ENCODE measurements at regions not wholly inside any gene's neighbourhood (a gene's known extent, or its start where the extent isn't known, plus 50 kb on each side); places are given as distances from the start of the nearest gene placed in this dataset.
"Not testable (repeated sequence)": the region's sequence is repeated elsewhere in the genome, so short reads cannot be mapped to it uniquely, and the experiment has no call there.

DNA sequence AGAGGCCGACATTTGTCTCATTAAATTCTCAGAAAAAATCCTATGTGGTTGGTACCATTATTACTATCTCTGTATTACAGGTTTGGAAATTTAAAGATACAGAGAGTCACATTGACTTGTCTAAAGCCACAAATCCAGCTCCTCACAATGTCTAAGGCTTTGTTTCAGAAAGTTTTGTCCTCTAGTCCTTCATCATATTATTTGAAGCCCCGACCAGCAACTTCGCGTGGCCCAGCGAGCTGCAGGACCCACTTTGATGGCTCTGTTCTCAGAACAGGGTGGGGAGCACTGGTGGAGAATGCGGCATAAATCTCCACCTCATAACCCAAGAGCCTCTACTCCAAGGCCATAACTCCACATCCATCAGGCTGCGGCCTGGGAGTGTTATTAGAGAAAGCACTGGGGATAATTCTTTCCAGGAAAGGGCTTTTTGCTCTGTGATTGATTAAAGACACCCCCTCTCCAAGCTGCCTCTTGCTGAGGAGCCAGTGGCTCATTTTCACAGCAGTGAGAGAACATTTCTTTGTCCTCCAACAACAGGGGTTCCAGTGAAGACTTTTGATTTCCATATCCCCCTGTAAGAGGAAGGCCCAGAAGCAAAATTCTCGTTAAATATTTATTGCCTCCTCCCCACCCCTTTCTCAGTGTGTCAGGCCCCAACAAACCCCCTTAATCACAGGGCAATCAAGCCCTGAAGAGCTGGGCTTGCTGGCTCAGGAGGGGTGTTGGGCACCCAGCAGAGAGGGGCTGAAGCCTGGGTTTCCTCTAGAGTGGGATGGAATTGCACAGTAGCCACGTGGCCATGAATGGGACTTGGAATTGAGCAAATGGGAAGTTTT, 113.7 kb upstream of the CDH11 start:
- DNase-seq (ENCODE audit: low spot score) (no peak), FAIRE-seq (no peak)

DNA sequence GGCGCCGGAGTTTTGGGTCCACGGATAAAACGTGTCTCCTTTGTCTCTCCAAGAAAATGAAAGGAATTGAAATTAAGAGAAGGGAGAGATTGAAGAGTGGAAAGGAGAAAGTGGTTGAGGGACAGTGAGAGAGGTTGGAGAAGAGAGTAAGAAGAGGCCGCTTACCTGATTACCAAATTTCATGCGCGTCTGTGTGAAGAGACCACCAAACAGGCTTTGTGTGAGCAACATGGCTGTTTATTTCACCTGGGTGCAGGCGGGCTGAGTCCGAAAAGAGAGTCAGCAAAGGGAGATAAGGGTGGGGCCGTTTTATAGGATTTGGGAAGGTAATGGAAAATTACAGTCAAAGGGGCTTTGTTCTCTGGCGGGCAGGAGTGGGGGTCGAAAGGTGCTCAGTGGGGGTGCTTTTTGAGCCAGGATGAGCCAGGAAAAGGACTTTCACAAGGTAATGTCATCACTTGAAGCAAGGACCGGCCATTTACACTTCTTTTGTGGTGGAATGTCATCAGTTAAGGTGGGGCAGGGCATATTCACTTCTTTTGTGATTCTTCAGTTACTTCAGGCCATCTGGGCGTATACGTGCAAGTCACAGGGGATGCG, 113.0 kb upstream of the CDH11 start:
- DNase-seq (ENCODE audit: low spot score); FAIRE-seq: not testable (repeated sequence)

GRCh38 chr16:65229191-65229662, 107.4 kb upstream of the CDH11 start:
- FAIRE-seq (no peak), DNase-seq (ENCODE audit: low spot score) (no peak)

- DNase-seq (ENCODE audit: low spot score) (no peak), FAIRE-seq (no peak)
These were observed 105.4 kb upstream of the CDH11 start for GRCh38 chr16:65227150-65227835.

- no peak for DNase-seq (ENCODE audit: low spot score)
- no peak for FAIRE-seq
These were observed 104.2 kb upstream of the CDH11 start for GRCh38 chr16:65226077-65226476.

- no peak for FAIRE-seq
- DNase-seq (ENCODE audit: low spot score): no peak
These were observed 103.6 kb upstream of the CDH11 start for GRCh38 chr16:65225488-65225887.

DNA sequence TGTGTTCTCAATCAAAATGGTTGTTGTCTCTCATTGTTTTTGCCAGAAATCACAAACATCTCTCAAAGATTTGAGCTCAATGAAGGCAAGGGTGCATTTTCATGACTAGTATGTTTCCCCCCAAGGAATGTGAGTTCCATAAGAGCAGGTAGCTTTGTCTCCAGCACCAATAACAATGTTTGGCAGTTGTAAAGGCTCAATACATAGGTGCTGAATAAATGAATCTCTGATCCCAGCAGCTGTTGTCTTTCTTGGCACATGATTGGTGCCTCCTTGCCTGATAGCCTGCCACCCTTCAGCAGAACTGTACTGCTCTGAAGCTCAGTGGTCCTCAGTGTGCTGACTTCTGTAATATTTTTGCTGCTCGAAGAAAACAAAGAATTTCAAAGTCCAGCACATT, 103.1 kb upstream of the CDH11 start:
- no peak for DNase-seq (ENCODE audit: low spot score)
- FAIRE-seq: no peak

DNA sequence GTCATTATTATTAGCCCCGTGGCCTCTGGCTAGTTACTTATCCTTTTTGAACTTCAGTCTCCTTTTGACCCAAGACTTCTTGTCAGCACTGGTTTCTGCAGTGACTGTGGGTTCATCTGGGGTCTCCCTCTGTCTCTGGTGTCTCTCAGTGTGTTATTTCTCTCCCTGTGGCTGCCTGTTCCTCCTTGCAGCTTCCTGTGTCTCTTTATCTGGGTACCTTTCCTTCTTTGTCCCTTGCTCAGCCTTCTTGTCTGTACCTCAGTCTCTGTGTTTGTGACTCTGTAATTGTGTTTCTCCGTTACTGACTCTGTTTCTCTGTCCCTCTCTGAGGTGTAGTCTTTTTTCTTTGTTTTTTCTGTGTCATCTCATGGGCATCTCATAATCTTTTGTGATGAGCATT, 102.6 kb upstream of the CDH11 start:
- no peak for FAIRE-seq

DNA sequence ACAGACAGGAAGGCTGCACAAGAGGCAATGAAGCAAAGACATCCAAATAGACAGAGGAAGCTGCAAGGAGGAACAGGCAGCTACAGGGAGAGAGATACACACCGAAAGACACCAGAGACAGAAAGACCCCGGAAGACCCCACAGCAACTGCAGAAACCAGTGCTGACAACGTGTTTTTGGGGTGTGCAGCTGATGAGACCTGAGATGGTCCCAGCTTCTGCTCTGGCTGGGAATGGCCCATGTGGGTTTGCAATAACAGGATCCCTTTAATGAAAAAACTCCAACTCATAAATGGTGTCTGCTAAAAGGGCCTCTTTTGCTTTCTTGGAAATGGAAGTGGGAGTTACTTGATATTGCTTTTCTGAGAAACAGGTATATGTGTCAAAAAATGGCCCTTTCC, 101.5 kb upstream of the CDH11 start:
- no peak for FAIRE-seq

More for the DNA sequence above, 102.6 kb upstream of the CDH11 start:
- no peak for DNase-seq (ENCODE audit: low spot score)

DNA sequence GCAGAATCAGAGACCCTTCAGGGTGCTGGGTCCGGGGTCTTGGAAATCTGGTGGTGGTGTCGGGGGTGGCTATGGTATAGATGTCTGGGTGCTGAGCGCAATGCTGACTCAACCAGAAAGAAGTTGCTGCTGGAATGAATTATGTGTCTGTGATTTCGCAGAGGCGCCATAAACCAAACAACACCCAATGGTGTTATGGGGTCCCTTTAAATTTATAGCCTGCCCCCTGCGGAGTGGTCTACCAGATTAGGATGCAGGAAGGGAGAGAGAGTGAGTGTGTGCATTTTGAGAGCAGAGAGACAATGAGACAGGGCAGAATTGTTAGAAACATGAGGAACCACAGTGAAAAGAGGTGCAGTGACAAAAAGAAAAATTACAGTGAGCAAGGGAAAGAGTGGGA, 100.7 kb upstream of the CDH11 start:
- FAIRE-seq (no peak), DNase-seq (ENCODE audit: low spot score) (no peak)

More for the DNA sequence above, 101.5 kb upstream of the CDH11 start:
- no peak for DNase-seq (ENCODE audit: low spot score)

DNA sequence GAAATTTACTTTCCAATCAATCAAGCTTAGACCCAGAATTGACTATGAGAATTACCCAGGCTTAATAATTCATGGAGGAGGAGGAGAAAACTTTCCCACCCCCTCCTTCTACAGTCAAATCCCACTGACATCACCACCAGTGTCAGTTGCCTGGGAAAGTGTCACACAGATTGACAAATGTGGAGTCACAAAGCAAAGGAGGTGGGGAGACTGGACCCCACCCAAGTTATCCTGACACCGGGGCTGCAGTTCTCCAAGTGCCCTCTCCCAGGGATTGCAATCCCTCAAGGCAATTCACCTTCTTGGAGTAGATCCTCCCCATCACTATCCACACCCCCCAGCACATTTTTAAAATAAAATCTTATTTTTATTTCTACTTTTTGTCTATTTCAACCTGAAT, 100.2 kb upstream of the CDH11 start:
- DNase-seq (ENCODE audit: low spot score): no peak
- no peak for FAIRE-seq

DNA sequence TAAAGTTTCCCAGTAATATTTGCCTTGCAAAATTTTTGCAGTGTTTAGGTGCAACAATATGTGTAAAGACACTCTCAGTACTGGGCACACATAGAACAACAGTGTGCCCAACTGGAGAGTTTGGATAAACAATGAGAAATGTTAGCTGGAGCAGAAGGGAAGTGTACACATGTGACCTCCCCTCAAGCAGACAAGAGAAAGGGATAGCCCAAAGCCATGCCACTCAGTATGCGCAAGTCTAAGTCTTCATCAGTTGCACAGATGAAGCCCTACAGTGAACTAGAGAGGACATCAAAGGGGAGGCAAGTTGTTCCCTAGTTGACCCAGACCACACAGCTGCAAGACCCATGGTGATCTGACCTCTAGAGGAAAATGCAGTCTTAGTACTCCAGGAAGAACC, 97.9 kb upstream of the CDH11 start:
- no peak for DNase-seq (ENCODE audit: low spot score)

DNA sequence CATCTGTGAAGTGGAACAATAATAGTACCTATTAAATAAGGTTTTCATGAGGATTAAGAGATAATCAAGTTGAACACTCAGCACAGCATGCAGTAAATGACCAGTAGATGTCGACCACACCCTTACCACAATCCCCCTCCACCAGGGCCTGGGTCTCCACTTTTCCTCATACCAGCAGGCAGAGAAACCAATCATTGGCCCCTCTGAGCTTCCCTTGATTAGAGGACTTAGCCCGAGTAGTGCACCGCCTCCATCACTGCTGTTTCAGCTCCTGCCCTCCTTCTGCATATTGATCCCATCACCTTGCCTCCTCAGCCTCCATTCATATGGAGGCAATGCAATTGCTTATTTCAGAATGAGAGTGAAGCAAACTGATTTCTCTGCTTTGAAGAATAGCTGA, 96.5 kb upstream of the CDH11 start:
- no peak for FAIRE-seq
- DNase-seq (ENCODE audit: low spot score): no peak

More for the DNA sequence above, 97.9 kb upstream of the CDH11 start:
- no peak for FAIRE-seq

DNA sequence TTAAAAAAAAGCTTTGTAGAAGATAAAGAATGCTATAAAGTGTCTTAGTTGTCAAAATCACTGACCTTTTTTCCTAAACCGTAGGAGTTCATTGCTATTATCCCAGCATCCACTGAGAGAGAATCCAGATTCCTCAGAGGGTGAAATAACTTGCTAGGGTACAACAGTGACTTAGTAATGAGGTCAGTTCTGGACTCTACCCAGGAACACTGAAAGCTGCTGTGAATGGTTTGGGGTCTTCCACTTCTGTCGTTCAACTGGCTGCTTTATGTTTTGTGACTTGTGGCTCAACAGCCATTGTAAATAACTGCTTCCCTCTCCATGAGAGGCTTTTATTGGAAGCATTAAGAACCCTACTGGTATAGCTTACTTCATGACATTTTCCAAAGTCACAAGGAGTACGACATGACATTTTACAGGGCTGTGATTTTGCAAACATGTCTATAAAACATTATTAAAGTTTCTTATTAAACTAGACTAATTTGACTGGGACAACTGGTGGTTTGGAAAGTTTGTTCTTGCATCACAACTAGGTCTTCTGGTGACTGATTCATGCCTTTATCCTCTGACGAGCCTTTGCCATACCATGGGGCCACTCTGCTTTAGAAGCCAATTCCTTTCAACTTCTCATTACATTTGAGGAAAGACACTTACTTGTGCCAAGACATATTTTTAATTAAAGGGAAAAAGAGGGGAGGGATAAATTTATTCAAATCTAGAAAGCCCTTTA, 92.2 kb upstream of the CDH11 start:
- FAIRE-seq (no peak), DNase-seq (ENCODE audit: low spot score) (no peak)

DNA sequence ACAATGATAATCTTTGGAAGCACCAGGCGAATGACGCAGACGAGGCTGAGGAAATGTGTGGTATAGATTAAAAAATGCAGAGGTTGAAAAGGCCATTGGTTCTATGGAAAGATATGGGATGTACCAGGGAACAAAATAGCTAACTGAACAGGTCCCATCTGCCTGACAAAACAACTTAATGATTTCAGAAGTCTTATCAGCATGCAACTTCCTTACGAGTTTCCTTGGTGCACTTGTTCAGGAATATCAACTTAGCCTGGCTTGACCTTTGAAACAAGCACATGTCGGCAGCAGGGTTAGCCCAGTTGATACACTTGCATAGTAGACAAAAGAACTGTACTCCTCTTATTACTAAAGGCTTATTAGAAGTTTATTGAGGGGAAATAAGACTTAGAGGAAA, 90.9 kb upstream of the CDH11 start:
- FAIRE-seq: no peak

GRCh38 chr16:65212240-65212639, 90.4 kb upstream of the CDH11 start:
- FAIRE-seq (no peak), DNase-seq (ENCODE audit: low spot score) (no peak)

More for the DNA sequence above, 90.9 kb upstream of the CDH11 start:
- no peak for DNase-seq (ENCODE audit: low spot score)

- DNase-seq (ENCODE audit: low spot score): no peak
- no peak for FAIRE-seq
These were observed 80.6 kb upstream of the CDH11 start for GRCh38 chr16:65202461-65202860.

GRCh38 chr16:65201511-65201910, 79.6 kb upstream of the CDH11 start:
- DNase-seq (ENCODE audit: low spot score): no peak
- FAIRE-seq: no peak

DNA sequence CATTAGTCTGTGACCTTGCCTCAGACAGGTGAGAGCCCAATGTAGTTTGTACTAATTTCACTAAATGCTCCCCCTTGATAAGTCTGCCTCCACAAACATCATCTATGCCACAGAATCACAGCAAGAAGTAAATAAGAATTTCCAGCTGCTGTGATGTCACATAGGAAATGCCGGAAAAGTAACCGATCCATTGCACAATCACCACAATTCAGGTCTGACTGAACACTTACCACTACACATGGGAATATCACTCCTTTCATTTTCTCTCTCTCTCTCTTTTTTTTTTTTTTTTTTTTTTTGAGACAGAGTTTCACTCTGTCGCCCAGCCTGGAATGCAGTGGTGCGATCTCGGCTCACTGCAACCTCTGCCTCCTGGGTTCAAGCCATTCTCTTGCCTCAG, 79.0 kb upstream of the CDH11 start:
- FAIRE-seq (no peak), DNase-seq (ENCODE audit: low spot score) (no peak)

GRCh38 chr16:65200156-65200773, 78.4 kb upstream of the CDH11 start:
- DNase-seq (ENCODE audit: low spot score) (no peak), FAIRE-seq (no peak)

DNA sequence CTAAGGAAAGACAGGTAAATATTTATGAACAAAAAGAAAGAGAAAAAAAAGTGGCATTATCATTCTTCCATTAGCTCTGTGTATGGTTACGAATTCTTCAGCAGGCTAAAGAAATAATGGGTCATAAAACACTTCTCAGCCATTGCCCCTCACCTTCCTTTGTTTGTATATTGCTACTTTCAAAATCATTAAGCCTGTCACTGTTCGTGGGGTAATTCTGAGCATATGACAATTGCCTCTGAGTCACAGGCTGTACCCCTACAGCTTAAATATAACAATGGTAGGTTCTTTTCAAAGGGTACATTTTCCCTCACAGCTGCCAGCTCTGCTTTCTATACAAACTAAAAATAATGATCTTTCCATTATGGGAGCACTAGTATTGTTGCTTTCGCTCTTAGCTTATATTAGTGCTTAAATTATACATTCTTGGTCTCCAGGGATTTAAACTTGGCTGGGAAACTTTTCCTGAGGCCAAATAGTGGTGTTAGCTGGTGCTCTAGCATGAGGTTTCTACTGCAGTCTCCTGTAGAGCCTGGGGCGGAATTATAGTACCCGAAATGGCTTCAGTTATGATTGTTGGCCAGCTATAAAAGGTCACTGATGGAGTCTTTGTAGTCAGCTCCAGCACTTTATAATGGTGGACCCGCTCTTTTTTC, 74.7 kb upstream of the CDH11 start:
- no peak for FAIRE-seq
- no peak for DNase-seq (ENCODE audit: low spot score)
